Transverse colon (tissue), 4 donors: ENCODE measurements at regions not wholly inside any gene's neighbourhood (a gene's known extent, or its start where the extent isn't known, plus 50 kb on each side); places are given as distances from the start of the nearest gene placed in this dataset.

ENCODE experiments used
- DNase-seq: peaks from one replicate; pipeline ENCODE4 v3.0.0-alpha.2; 2019
- H3K27ac ChIP-seq, 4 donors: fragments of 200-600 bp; sonication (generic); 2 replicates each; pipeline ENCODE4 v1.5.1; 2016 to 2018; ENCODE audit warnings: inconsistent platforms in 4 of 4
- H3K27me3 ChIP-seq: fragments of 200-600 bp; sonication (generic); 2 replicates; pipeline ENCODE4 v1.5.1; 2017; ENCODE audit warnings: inconsistent platforms
- H3K36me3 ChIP-seq, 4 donors: fragments of 200-600 bp; sonication (generic); 2 replicates each; pipeline ENCODE4 v1.5.1; 2017 to 2019; ENCODE audit warnings: inconsistent platforms in 4 of 4
- H3K4me1 ChIP-seq, 4 donors: fragments of 200-600 bp; sonication (generic); 2 replicates each; pipeline ENCODE4 v1.5.1; 2017 to 2020; ENCODE audit warnings: inconsistent platforms in 4 of 4
- H3K4me3 ChIP-seq, 4 donors: fragments of 200-600 bp; sonication (generic); 1 replicate in 1 of 4; 2 replicates in 3 of 4; pipeline versions ENCODE4 v1.5.1 to v1.6.1; 2017 to 2019; ENCODE audit warnings: inconsistent platforms in 4 of 4
- H3K9me3 ChIP-seq, 2 donors: fragments of 200-600 bp; sonication (generic); 2 replicates each; pipeline ENCODE4 v1.5.1; 2017 to 2019; ENCODE audit warnings: inconsistent platforms in 2 of 2
- CTCF ChIP-seq, 5 experiments: fragments of 200-600 bp in 3 of 5; fragments of 450-650 bp in 2 of 5; sonication (generic) in 3 of 5; IDR thresholded peaks; 1 replicate in 2 of 5; 2 replicates in 3 of 5; pipeline ENCODE4 v1.5.1; 2016 to 2017; ENCODE audit warnings: antibody characterized with exemption in 5 of 5, inconsistent platforms in 3 of 5, mild to moderate bottlenecking in 2 of 5, moderate library complexity in 1 of 5
- EP300 ChIP-seq: sonication (generic); formaldehyde crosslinking; IDR thresholded peaks from one replicate; pipeline ENCODE4 v1.6.1; 2017; ENCODE audit warnings: antibody characterized with exemption, low read depth
- POLR2A ChIP-seq: fragments of 450-650 bp; IDR thresholded peaks from one replicate; pipeline ENCODE4 v1.6.1; 2016; ENCODE audit warnings: antibody characterized with exemption, mild to moderate bottlenecking, moderate library complexity
- POLR2AphosphoS5 ChIP-seq, 3 donors: sonication (generic); formaldehyde crosslinking; IDR thresholded peaks; one replicate each; pipeline ENCODE4 v1.6.1; 2016; ENCODE audit warnings: antibody characterized with exemption in 3 of 3
- WGBS, 2 donors: methylation state at CpG; one replicate each; pipeline ENCODE4 v1.1.5; 2018; ENCODE audit warnings: low coverage in 1 of 2; 5-methylcytosine and 5-hydroxymethylcytosine counted together
- in situ Hi-C, 4 donors: fragments of 200-750 bp; cut with MboI; loops; one replicate each; pipeline versions ENCODE4 v1.15.0 to v1.15.1; 2017; ENCODE audit warnings: low sequenced_read_pairs in 3 of 4, low pct_ligation_motif_present in 1 of 4, low pct_unique_long_range_greater_than_20kb in 1 of 4
- intact Hi-C: fragments of 100-400 bp; cut with DNase I; formaldehyde crosslinking; loops from one replicate; pipeline ENCODE4 v1.15.1; 2023; ENCODE audit warnings: low total_unique reads

- H3K27me3 ChIP-seq = no peaks in the 10 kb centered on the region
- TF ChIP-seq POLR2A (no peak), CTCF (IDR thresholded peaks at IDR 0.05) (no peak), EP300 (no peak), POLR2AphosphoS5 (IDR thresholded peaks at IDR 0.05) (no peak)
- 65 to 72% methylated on average over 5 to 7 of the region's 7 CpGs for WGBS, 2 donors
- no peak overlapping the region for H3K4me3 ChIP-seq
- H3K27ac ChIP-seq = no peak overlapping the region
- in situ Hi-C loops (no loop called here), intact Hi-C loops (no loop called here)
- no peaks in the 10 kb centered on the region for H3K9me3 ChIP-seq
- no peaks in the 10 kb centered on the region for H3K36me3 ChIP-seq
- DNase-seq = no peak
- H3K4me1 ChIP-seq = no peaks in the 10 kb centered on the region
Observed at GRCh38 chr13:21800837-21801616, 130.2 kb downstream of the FGF9 start.

DNA sequence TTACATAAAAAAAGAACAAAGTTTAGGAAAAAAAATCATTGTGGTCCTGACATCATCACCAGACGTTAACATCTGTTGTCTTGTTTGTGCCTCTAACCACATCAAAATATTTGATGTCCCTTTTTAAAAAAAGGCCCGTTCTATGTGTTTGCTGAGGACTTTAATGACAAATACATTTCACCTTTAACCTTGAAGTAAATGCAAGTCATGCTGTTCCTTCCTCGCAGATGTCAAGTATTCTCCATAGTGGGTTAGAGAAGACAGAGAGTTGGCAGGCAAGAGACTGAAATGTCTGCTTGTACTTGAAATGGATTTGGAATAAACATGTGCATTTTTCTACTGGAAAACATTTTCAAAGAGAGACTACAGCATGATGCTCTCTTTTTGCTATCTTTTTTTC is 134.9 kb downstream of the FGF9 start:
- WGBS, 2 donors = 48 to 52% methylated on average over 3 of the region's 3 CpGs
- intact Hi-C loops = no loop called here
- H3K4me1 ChIP-seq = no peaks in the 10 kb centered on the region
- TF ChIP-seq EP300 (no peak), POLR2AphosphoS5 (IDR thresholded peaks at IDR 0.05) (no peak), POLR2A (no peak), CTCF (IDR thresholded peaks at IDR 0.05) (no peak)
- no peak overlapping the region for H3K4me3 ChIP-seq
- in situ Hi-C loops = no loop called here
- H3K27ac ChIP-seq = no peak overlapping the region
- no peaks in the 10 kb centered on the region for H3K9me3 ChIP-seq
- H3K36me3 ChIP-seq = no peaks in the 10 kb centered on the region
- no peak for DNase-seq
- H3K27me3 ChIP-seq = no peaks in the 10 kb centered on the region

DNA sequence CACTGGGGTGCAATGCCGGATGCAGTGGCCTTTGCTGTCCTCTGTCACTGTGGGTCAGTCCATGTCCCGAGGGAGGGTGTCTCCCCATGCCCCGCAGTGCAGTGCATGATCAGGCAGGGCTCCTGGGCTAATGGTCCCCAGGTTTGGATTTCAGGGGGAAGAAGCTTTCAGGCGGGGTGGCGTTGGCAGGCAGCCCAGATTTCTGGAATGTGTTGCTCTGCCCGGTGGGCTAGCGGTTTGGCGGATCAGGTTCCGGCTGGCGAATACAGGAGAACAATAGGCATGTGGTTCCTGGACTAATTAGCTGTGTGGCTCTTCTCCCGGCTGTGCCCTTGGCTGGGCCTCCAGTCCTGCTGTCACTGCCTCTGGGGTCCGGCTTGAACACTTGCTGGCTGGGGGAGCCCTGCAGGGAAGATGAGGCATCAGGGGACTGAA is 141.3 kb downstream of the FGF9 start:
- no peaks in the 10 kb centered on the region for H3K27me3 ChIP-seq
- 79% methylated on average over 12 of the region's 12 CpGs; no CpG with 5 or more reads in 1 of the 2 donors for WGBS, 2 donors
- DNase-seq = no peak
- no peaks in the 10 kb centered on the region for H3K9me3 ChIP-seq
- intact Hi-C loops (no loop called here), in situ Hi-C loops (no loop called here)
- H3K4me3 ChIP-seq = no peak overlapping the region
- TF ChIP-seq CTCF (IDR thresholded peaks at IDR 0.05) (no peak), POLR2A (no peak), POLR2AphosphoS5 (IDR thresholded peaks at IDR 0.05) (no peak), EP300 (no peak)
- H3K27ac ChIP-seq = no peak overlapping the region
- H3K4me1 ChIP-seq = no peaks in the 10 kb centered on the region
- no peaks in the 10 kb centered on the region for H3K36me3 ChIP-seq

- no peak for DNase-seq
- Histone ChIP-seq H3K4me3 (no peak overlapping the region), H3K4me1 (no peaks in the 10 kb centered on the region), H3K27me3 (no peaks in the 10 kb centered on the region), H3K27ac (no peak overlapping the region), H3K36me3 (no peaks in the 10 kb centered on the region), H3K9me3 (no peaks in the 10 kb centered on the region)
- intact Hi-C loops = no loop called here
- TF ChIP-seq POLR2A (no peak), EP300 (no peak), CTCF (IDR thresholded peaks at IDR 0.05) (no peak), POLR2AphosphoS5 (IDR thresholded peaks at IDR 0.05) (no peak)
- in situ Hi-C loops = no loop called here
- WGBS, 2 donors = 86% methylated on average over 4 of the region's 4 CpGs; no CpG with 5 or more reads in 1 of the 2 donors
Observed at GRCh38 chr13:21813110-21813509, 142.2 kb downstream of the FGF9 start.
